AG10803 (cell line): ENCODE measurements at regions not wholly inside any gene's neighbourhood (a gene's known extent, or its start where the extent isn't known, plus 50 kb on each side); places are given as distances from the start of the nearest gene placed in this dataset.
"Not testable (repeated sequence)": the region's sequence is repeated elsewhere in the genome, so short reads cannot be mapped to it uniquely, and the experiment has no call there.

Source experiments
- DNase-seq: peaks from one replicate; pipeline ENCODE4 v3.0.0; 2010; ENCODE audit warnings: low read depth
- H3K4me3 ChIP-seq: 2 replicates; pipeline ENCODE4 v1.5.1; 2011; ENCODE audit warnings: mild to moderate bottlenecking, low read length, control low read depth
- CTCF ChIP-seq: conservative IDR thresholded peaks from 2 replicates; pipeline ENCODE4 v1.5.1; 2011; ENCODE audit warnings: mild to moderate bottlenecking, low read length, control low read depth, inconsistent platforms

- TF ChIP-seq CTCF = no peak
- DNase-seq = no peak
- no peak overlapping the region for H3K4me3 ChIP-seq
These were observed 92.7 kb upstream of the C1orf174 start for GRCh38 chr1:3992746-3993145.

GRCh38 chr1:3993619-3994375 is 93.7 kb upstream of the C1orf174 start:
- H3K4me3 ChIP-seq = no peak overlapping the region
- TF ChIP-seq CTCF = no peak

GRCh38 chr1:3995141-3995780 is 95.2 kb upstream of the C1orf174 start:
- TF ChIP-seq CTCF = no peak
- no peak for DNase-seq
- H3K4me3 ChIP-seq = no peak overlapping the region

More at GRCh38 chr1:3993619-3994375, 93.7 kb upstream of the C1orf174 start:
- no peak for DNase-seq

- DNase-seq = no peak
- TF ChIP-seq CTCF = no peak
- H3K4me3 ChIP-seq = no peak overlapping the region
These were observed 97.0 kb upstream of the C1orf174 start for GRCh38 chr1:3996846-3997705.

GRCh38 chr1:3998086-3998485 is 98.0 kb upstream of the C1orf174 start:
- DNase-seq = no peak
- H3K4me3 ChIP-seq = no peak overlapping the region
- no peak for TF ChIP-seq CTCF

- H3K4me3 ChIP-seq, DNase-seq: not testable (repeated sequence)
These were observed 99.4 kb upstream of the C1orf174 start for GRCh38 chr1:3999514-3999913.

- H3K4me3 ChIP-seq = no peak overlapping the region
- no peak for DNase-seq
- no peak for TF ChIP-seq CTCF
These were observed 100.1 kb upstream of the C1orf174 start for GRCh38 chr1:3999941-4000735.
